MM.1S (cell line): ENCODE measurements at regions not wholly inside any gene's neighbourhood (a gene's known extent, or its start where the extent isn't known, plus 50 kb on each side); places are given as distances from the start of the nearest gene placed in this dataset.

Experiments used
- DNase-seq: peaks from one replicate; pipeline ENCODE4 v3.0.0-alpha.2; 2015
- H2AFZ ChIP-seq: fragments of 300-600 bp; sonication (generic); 2 replicates; pipeline ENCODE4 v1.6.0; 2016; ENCODE audit warnings: antibody characterized with exemption, low read length
- H3F3A ChIP-seq: fragments of 300-600 bp; sonication (generic); 2 replicates; pipeline ENCODE4 v1.6.1; 2016; ENCODE audit warnings: mild to moderate bottlenecking, antibody characterized with exemption, low read length, moderate library complexity, mixed read lengths; ENCODE audit not compliant: insufficient read depth
- H3K27ac ChIP-seq: fragments of 300-600 bp; sonication (generic); 2 replicates; pipeline ENCODE4 v1.5.1; 2016; ENCODE audit warnings: mild to moderate bottlenecking, low read length
- H3K27me3 ChIP-seq: fragments of 300-600 bp; sonication (generic); replicated peaks from 2 replicates; pipeline ENCODE4 v1.6.0; 2016; ENCODE audit warnings: low read length; ENCODE audit not compliant: insufficient read depth
- H3K36me3 ChIP-seq: fragments of 300-600 bp; sonication (generic); replicated peaks from 2 replicates; pipeline ENCODE4 v1.6.1; 2016; ENCODE audit warnings: mild to moderate bottlenecking, low read length, mixed read lengths; ENCODE audit not compliant: insufficient read depth
- H3K4me1 ChIP-seq: fragments of 300-600 bp; sonication (generic); 2 replicates; pipeline ENCODE4 v1.6.1; 2016; ENCODE audit warnings: low read length, mixed read lengths
- H3K4me2 ChIP-seq: fragments of 300-600 bp; sonication (generic); 2 replicates; pipeline ENCODE4 v1.6.0; 2016; ENCODE audit warnings: low read depth, low read length
- H3K4me3 ChIP-seq: fragments of 300-600 bp; sonication (generic); 2 replicates; pipeline ENCODE4 v1.5.1; 2016; ENCODE audit warnings: low read length, mixed read lengths
- H3K79me2 ChIP-seq: fragments of 300-600 bp; sonication (generic); 2 replicates; pipeline ENCODE4 v1.6.1; 2016; ENCODE audit warnings: mixed run types, low read length, mixed read lengths
- H3K9ac ChIP-seq: fragments of 300-600 bp; sonication (generic); 2 replicates; pipeline ENCODE4 v1.6.1; 2016; ENCODE audit warnings: low read length, mixed read lengths
- H3K9me2 ChIP-seq: fragments of 300-600 bp; sonication (generic); replicated peaks from 2 replicates; pipeline ENCODE4 v1.6.1; 2016; ENCODE audit warnings: mild to moderate bottlenecking, low read length, mixed read lengths; ENCODE audit not compliant: insufficient read depth
- H3K9me3 ChIP-seq: fragments of 300-600 bp; sonication (generic); replicated peaks from 2 replicates; pipeline ENCODE4 v1.6.1; 2016; ENCODE audit warnings: mild to moderate bottlenecking, low read length, mixed read lengths; ENCODE audit not compliant: insufficient read depth
- H4K20me1 ChIP-seq: fragments of 300-600 bp; sonication (generic); 2 replicates; pipeline ENCODE4 v1.6.1; 2016; ENCODE audit warnings: mild to moderate bottlenecking, low read length, moderate library complexity, mixed read lengths; ENCODE audit not compliant: insufficient read depth
- EZH2 ChIP-seq: fragments of 300-600 bp; sonication (generic); optimal IDR thresholded peaks from 2 replicates; pipeline ENCODE3; 2017; ENCODE audit warnings: low read depth, mild to moderate bottlenecking, antibody characterized with exemption, low read length, mixed read lengths
- EZH2phosphoT487 ChIP-seq: fragments of 300-600 bp; sonication (generic); IDR thresholded peaks from 2 replicates; pipeline ENCODE4 v1.6.1; 2018; ENCODE audit warnings: antibody characterized with exemption, low read length
- TF ChIP-seq, protein P1 (sequence below): fragments of 300-600 bp; sonication (generic); IDR thresholded peaks from 2 replicates; pipeline ENCODE4 v1.5.1; 2016; ENCODE audit warnings: antibody characterized with exemption, low read length, mixed read lengths

GRCh38 chr9:14413812-14414211, 99.9 kb upstream of the NFIB start:
- H3K9me2 ChIP-seq = no peaks in the 10 kb centered on the region
- no peak overlapping the region for H3K27ac ChIP-seq
- no peaks in the 10 kb centered on the region for H3K36me3 ChIP-seq
- no peak overlapping the region for H3K9ac ChIP-seq
- H3K79me2 ChIP-seq = no peaks in the 10 kb centered on the region
- no peaks in the 10 kb centered on the region for H4K20me1 ChIP-seq
- H3K27me3 ChIP-seq = no peaks in the 10 kb centered on the region
- H2AFZ ChIP-seq = no peak overlapping the region
- H3K9me3 ChIP-seq = no peaks in the 10 kb centered on the region
- no peak overlapping the region for H3K4me2 ChIP-seq
- no peaks in the 10 kb centered on the region for H3K4me1 ChIP-seq
- TF ChIP-seq, protein P1, sequence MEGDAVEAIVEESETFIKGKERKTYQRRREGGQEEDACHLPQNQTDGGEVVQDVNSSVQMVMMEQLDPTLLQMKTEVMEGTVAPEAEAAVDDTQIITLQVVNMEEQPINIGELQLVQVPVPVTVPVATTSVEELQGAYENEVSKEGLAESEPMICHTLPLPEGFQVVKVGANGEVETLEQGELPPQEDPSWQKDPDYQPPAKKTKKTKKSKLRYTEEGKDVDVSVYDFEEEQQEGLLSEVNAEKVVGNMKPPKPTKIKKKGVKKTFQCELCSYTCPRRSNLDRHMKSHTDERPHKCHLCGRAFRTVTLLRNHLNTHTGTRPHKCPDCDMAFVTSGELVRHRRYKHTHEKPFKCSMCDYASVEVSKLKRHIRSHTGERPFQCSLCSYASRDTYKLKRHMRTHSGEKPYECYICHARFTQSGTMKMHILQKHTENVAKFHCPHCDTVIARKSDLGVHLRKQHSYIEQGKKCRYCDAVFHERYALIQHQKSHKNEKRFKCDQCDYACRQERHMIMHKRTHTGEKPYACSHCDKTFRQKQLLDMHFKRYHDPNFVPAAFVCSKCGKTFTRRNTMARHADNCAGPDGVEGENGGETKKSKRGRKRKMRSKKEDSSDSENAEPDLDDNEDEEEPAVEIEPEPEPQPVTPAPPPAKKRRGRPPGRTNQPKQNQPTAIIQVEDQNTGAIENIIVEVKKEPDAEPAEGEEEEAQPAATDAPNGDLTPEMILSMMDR = no peak
- no peak for TF ChIP-seq EZH2
- no peak for TF ChIP-seq EZH2phosphoT487
- no peaks in the 10 kb centered on the region for H3F3A ChIP-seq
- no peak for DNase-seq
- H3K4me3 ChIP-seq = no peak overlapping the region

GRCh38 chr9:14412775-14413174, 98.8 kb upstream of the NFIB start:
- no peak overlapping the region for H2AFZ ChIP-seq
- DNase-seq = no peak
- no peaks in the 10 kb centered on the region for H3K9me2 ChIP-seq
- H3K79me2 ChIP-seq = no peaks in the 10 kb centered on the region
- H3F3A ChIP-seq = no peaks in the 10 kb centered on the region
- H3K9ac ChIP-seq = no peak overlapping the region
- H3K27me3 ChIP-seq = no peaks in the 10 kb centered on the region
- H3K36me3 ChIP-seq = no peaks in the 10 kb centered on the region
- no peaks in the 10 kb centered on the region for H4K20me1 ChIP-seq
- no peaks in the 10 kb centered on the region for H3K4me1 ChIP-seq
- H3K4me2 ChIP-seq = no peak overlapping the region
- H3K9me3 ChIP-seq = no peaks in the 10 kb centered on the region
- TF ChIP-seq, protein P1 = no peak
- no peak overlapping the region for H3K4me3 ChIP-seq
- no peak overlapping the region for H3K27ac ChIP-seq

GRCh38 chr9:14406463-14406862, 92.5 kb upstream of the NFIB start:
- no peaks in the 10 kb centered on the region for H3K4me1 ChIP-seq
- DNase-seq = no peak
- no peaks in the 10 kb centered on the region for H4K20me1 ChIP-seq
- TF ChIP-seq, protein P1 = no peak
- TF ChIP-seq EZH2phosphoT487 (no peak), EZH2 (no peak)
- H3K27me3 ChIP-seq = no peaks in the 10 kb centered on the region
- no peaks in the 10 kb centered on the region for H3K9me2 ChIP-seq
- no peaks in the 10 kb centered on the region for H3F3A ChIP-seq
- no peaks in the 10 kb centered on the region for H3K36me3 ChIP-seq
- H3K9ac ChIP-seq = no peak overlapping the region
- no peak overlapping the region for H2AFZ ChIP-seq
- no peak overlapping the region for H3K27ac ChIP-seq
- no peaks in the 10 kb centered on the region for H3K79me2 ChIP-seq
- H3K9me3 ChIP-seq = no peaks in the 10 kb centered on the region
- no peak overlapping the region for H3K4me2 ChIP-seq
- no peak overlapping the region for H3K4me3 ChIP-seq
